ENCODE measurements at regions not wholly inside any gene's neighbourhood (a gene's known extent, or its start where the extent isn't known, plus 50 kb on each side); places are given as distances from the start of the nearest gene placed in this dataset.
A peak's percentile ranks its signal among the peaks of the same experiment; 100 is the strongest.
"Not testable (repeated sequence)": the region's sequence is repeated elsewhere in the genome, so short reads cannot be mapped to it uniquely, and the experiment has no call there.

- DNase-seq = not testable (repeated sequence)
Observed at GRCh38 chr17:61539728-61540127, 51.3 kb downstream of the NACA2 start.

GRCh38 chr17:61538480-61538879 is 52.5 kb downstream of the NACA2 start:
- no peak for DNase-seq

DNA sequence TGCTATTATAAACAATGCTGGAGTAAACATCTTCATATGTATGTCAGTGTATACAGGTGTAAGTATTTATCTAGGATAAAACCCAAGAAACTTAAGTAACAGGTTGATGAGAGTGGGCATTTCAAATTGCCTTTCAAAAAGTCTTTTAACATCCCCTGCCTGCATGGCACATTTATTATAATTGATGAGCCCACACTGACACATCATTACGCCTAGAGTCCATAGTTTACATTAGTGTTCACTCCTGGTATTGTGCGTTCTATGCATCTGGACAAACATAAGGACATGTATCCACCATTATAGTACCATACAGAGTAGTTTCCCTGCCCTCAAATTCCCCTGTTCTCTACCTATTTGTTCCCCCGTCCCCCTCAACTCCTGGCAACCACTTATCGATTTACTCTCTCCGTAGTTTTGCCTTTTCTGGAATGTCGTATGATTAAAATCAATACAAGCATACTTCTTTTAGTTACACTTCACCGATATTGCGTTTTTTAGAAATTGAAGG is 53.7 kb downstream of the NACA2 start:
- DNase-seq = peak in 2 of 3 experiments; percentile 15 to 31

GRCh38 chr17:61536422-61536955 is 54.5 kb downstream of the NACA2 start:
- no peak for DNase-seq
